OCI-LY7 (cell line): ENCODE measurements at regions not wholly inside any gene's neighbourhood (a gene's known extent, or its start where the extent isn't known, plus 50 kb on each side); places are given as distances from the start of the nearest gene placed in this dataset.

Experiments
- BruUV-seq: library from RNA; stranded (reverse); fragments of 400-500 nt; replicated peaks from 2 replicates; lab custom pipeline; 2021; lab: Mats Ljungman, UMichigan
- CTCF ChIA-PET: fragments of 300-600 bp; sonication (Branson Sonifier 250); formaldehyde crosslinking; loops from one replicate; lab custom pipeline; 2022; ENCODE audit warnings: antibody characterized with exemption; ENCODE audit not compliant: unreplicated experiment; lab: Charles Lee
- POLR2A ChIA-PET: fragments of 300-600 bp; sonication (Branson Sonifier 250); formaldehyde crosslinking; loops from one replicate; lab custom pipeline; 2022; ENCODE audit warnings: antibody characterized with exemption; lab: Charles Lee
- DNase-seq: peaks from one replicate; pipeline ENCODE4 v3.0.0-alpha.2; 2015; ENCODE audit warnings: low spot score
- H2AFZ ChIP-seq: fragments of 200-600 bp; sonication (generic), shearing (Covaris generic); 2 replicates; pipeline ENCODE4 v1.6.1; 2014; ENCODE audit warnings: mild to moderate bottlenecking, antibody characterized with exemption, low read length, moderate library complexity
- H3K27ac ChIP-seq: fragments of 200-600 bp; sonication (generic); 2 replicates; pipeline ENCODE4 v1.5.1; 2014; ENCODE audit warnings: mixed run types, low read depth, mild to moderate bottlenecking, moderate library complexity, low read length, inconsistent platforms; ENCODE audit not compliant: poor library complexity, severe bottlenecking
- H3K36me3 ChIP-seq: fragments of 200-600 bp; sonication (generic); 2 replicates; pipeline ENCODE4 v1.6.1; 2014; ENCODE audit warnings: mild to moderate bottlenecking, antibody characterized with exemption, low read length, moderate library complexity, mixed read lengths; ENCODE audit not compliant: insufficient read depth
- H3K4me1 ChIP-seq: fragments of 200-600 bp; sonication (generic); 2 replicates; pipeline ENCODE4 v1.5.1; 2014; ENCODE audit warnings: mild to moderate bottlenecking, low read length; ENCODE audit not compliant: insufficient read depth, poor library complexity, severe bottlenecking
- H3K4me2 ChIP-seq: fragments of 200-600 bp; sonication (generic); 2 replicates; pipeline ENCODE4 v1.6.1; 2014; ENCODE audit warnings: mild to moderate bottlenecking, low read length
- H3K4me3 ChIP-seq: fragments of 200-600 bp; sonication (generic); 2 replicates; pipeline ENCODE4 v1.5.1; 2014; ENCODE audit warnings: mild to moderate bottlenecking, low read depth, low read length; ENCODE audit not compliant: poor library complexity, severe bottlenecking
- H3K79me2 ChIP-seq: fragments of 200-600 bp; sonication (generic); 2 replicates; pipeline ENCODE4 v1.6.1; 2016; ENCODE audit warnings: low read depth, mild to moderate bottlenecking, low read length, moderate library complexity, mixed read lengths; ENCODE audit not compliant: insufficient read depth
- H3K9me2 ChIP-seq: fragments of 200-600 bp; sonication (generic); 2 replicates; pipeline ENCODE4 v1.6.1; 2016; ENCODE audit warnings: mild to moderate bottlenecking, low read length, mixed read lengths; ENCODE audit not compliant: insufficient read depth
- H3K9me3 ChIP-seq: fragments of 200-600 bp; sonication (generic); 2 replicates; pipeline ENCODE4 v1.6.1; 2014; ENCODE audit warnings: mild to moderate bottlenecking, mixed run types, low read length, mixed read lengths
- H4K20me1 ChIP-seq: fragments of 200-600 bp; sonication (generic); 2 replicates; pipeline ENCODE4 v1.6.1; 2014; ENCODE audit warnings: mild to moderate bottlenecking, antibody characterized with exemption, low read length, moderate library complexity, mixed read lengths; ENCODE audit not compliant: insufficient read depth
- EZH2phosphoT487 ChIP-seq: fragments of 200-600 bp; sonication (generic); IDR thresholded peaks from 2 replicates; pipeline ENCODE4 v1.6.1; 2018; ENCODE audit warnings: low read depth, borderline replicate concordance, mild to moderate bottlenecking, mixed run types, antibody characterized with exemption, low read length, moderate library complexity, mixed read lengths
- intact Hi-C: fragments of 100-400 bp; cut with micrococcal nuclease; formaldehyde crosslinking; loops from one replicate; pipeline ENCODE4 v1.10.0; 2022; ENCODE audit not compliant: unreplicated experiment
- TF ChIP-seq, protein P1 (sequence below): fragments of 200-600 bp; sonication (generic); conservative IDR thresholded peaks from 2 replicates; pipeline ENCODE4 v1.5.1; 2014; ENCODE audit warnings: mild to moderate bottlenecking, antibody characterized with exemption, low read length, moderate library complexity, mixed read lengths

DNA sequence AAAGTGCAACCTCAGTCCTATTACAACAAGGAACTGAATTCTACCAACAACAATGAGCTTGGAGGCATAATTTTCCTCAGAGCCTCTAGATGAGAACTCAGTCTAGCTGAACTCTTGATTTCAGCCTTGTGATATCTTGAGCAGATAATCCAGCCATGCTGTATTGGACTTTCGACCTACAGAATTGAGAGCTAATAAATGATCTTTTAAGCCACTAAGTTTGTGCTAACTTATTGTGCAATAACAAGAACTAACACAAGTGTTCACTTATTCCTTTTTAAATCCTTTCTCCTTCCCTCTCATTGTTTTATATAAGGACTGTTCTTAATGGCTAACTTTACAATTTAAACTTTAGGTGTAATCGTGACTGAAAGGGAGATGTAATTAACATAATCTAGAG is 140.7 kb downstream of the MAGEB17 start:
- Histone ChIP-seq H3K79me2 (no peaks in the 10 kb centered on the region), H4K20me1 (no peaks in the 10 kb centered on the region), H3K4me2 (no peak overlapping the region), H2AFZ (no peak overlapping the region), H3K9me3 (no peaks in the 10 kb centered on the region), H3K9me2 (no peaks in the 10 kb centered on the region), H3K36me3 (no peaks in the 10 kb centered on the region), H3K27ac (no peak overlapping the region), H3K4me3 (no peak overlapping the region), H3K4me1 (no peaks in the 10 kb centered on the region)
- intact Hi-C loops: no loop called here
- ChIA-PET CTCF (no interaction called here), POLR2A (no interaction called here)
- BruUV-seq: no TSS peak
- no peak for DNase-seq
- TF ChIP-seq EZH2phosphoT487: no peak
- TF ChIP-seq, protein P1, sequence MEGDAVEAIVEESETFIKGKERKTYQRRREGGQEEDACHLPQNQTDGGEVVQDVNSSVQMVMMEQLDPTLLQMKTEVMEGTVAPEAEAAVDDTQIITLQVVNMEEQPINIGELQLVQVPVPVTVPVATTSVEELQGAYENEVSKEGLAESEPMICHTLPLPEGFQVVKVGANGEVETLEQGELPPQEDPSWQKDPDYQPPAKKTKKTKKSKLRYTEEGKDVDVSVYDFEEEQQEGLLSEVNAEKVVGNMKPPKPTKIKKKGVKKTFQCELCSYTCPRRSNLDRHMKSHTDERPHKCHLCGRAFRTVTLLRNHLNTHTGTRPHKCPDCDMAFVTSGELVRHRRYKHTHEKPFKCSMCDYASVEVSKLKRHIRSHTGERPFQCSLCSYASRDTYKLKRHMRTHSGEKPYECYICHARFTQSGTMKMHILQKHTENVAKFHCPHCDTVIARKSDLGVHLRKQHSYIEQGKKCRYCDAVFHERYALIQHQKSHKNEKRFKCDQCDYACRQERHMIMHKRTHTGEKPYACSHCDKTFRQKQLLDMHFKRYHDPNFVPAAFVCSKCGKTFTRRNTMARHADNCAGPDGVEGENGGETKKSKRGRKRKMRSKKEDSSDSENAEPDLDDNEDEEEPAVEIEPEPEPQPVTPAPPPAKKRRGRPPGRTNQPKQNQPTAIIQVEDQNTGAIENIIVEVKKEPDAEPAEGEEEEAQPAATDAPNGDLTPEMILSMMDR: no peak

DNA sequence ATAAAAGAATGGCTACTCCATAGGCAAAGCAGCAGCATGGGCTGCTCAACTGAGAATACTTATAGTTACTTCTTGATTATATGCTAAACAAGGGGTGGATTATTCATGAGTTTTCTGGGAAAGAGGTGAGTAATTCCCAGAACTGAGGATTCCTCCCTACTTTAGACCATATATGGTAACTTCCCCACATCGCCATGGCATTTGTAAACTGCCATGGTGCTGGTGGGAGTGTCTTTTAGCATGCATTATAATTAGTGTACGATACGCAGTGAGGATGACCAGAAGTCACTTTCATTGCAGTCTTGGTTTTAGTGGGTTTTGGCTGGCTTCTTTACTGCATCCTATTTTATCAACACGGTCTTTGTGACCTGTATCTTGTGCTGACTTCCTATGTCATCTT is 141.5 kb downstream of the MAGEB17 start:
- DNase-seq: no peak
- Histone ChIP-seq H2AFZ (no peak overlapping the region), H3K4me2 (no peak overlapping the region), H3K4me1 (no peaks in the 10 kb centered on the region), H3K9me3 (no peaks in the 10 kb centered on the region), H3K27ac (no peak overlapping the region), H3K4me3 (no peak overlapping the region), H4K20me1 (no peaks in the 10 kb centered on the region), H3K9me2 (no peaks in the 10 kb centered on the region), H3K36me3 (no peaks in the 10 kb centered on the region), H3K79me2 (no peaks in the 10 kb centered on the region)
- intact Hi-C loops: no loop called here
- TF ChIP-seq, protein P1: no peak
- no peak for TF ChIP-seq EZH2phosphoT487
- no TSS peak for BruUV-seq
- ChIA-PET POLR2A (no interaction called here), CTCF (no interaction called here)

- no peaks in the 10 kb centered on the region for H3K79me2 ChIP-seq
- DNase-seq: no peak
- no peaks in the 10 kb centered on the region for H3K9me3 ChIP-seq
- ChIA-PET CTCF (no interaction called here), POLR2A (no interaction called here)
- H3K27ac ChIP-seq: no peak overlapping the region
- no peaks in the 10 kb centered on the region for H4K20me1 ChIP-seq
- no peaks in the 10 kb centered on the region for H3K36me3 ChIP-seq
- no TSS peak for BruUV-seq
- H3K4me3 ChIP-seq: no peak overlapping the region
- no peak overlapping the region for H2AFZ ChIP-seq
- no peak overlapping the region for H3K4me2 ChIP-seq
- H3K4me1 ChIP-seq: no peaks in the 10 kb centered on the region
- TF ChIP-seq EZH2phosphoT487: no peak
- TF ChIP-seq, protein P1: no peak
- intact Hi-C loops: no loop called here
- no peaks in the 10 kb centered on the region for H3K9me2 ChIP-seq
These were observed 143.0 kb downstream of the MAGEB17 start for GRCh38 chrX:16310326-16310725.
